Fibroblast of lung (primary cell): ENCODE measurements at regions not wholly inside any gene's neighbourhood (a gene's known extent, or its start where the extent isn't known, plus 50 kb on each side); places are given as distances from the start of the nearest gene placed in this dataset.

Experiments
- CTCF ChIP-seq, 2 donors: IDR thresholded peaks in 1 of 2; conservative IDR thresholded peaks in 1 of 2; 1 replicate in 1 of 2; 2 replicates in 1 of 2; pipeline ENCODE4 v1.5.1; 2011 to 2012; ENCODE audit warnings: low read length in 2 of 2, control low read depth in 1 of 2, inconsistent platforms in 1 of 2, low read depth in 1 of 2, mild to moderate bottlenecking in 1 of 2
- EZH2 ChIP-seq: IDR thresholded peaks from 2 replicates; pipeline ENCODE4 v1.5.1; 2012; ENCODE audit warnings: low read length, control low read depth, mild to moderate bottlenecking; ENCODE audit errors: missing control alignments

- no peak for TF ChIP-seq CTCF (conservative IDR thresholded peaks at IDR 0.05 in 1 of 2, IDR thresholded peaks at IDR 0.05 in 1 of 2; ENCODE audit: low read depth in 1 of 2, low read length in 2 of 2)
- no peak for TF ChIP-seq EZH2
These were observed 115.8 kb downstream of the TMEM130 start for GRCh38 chr7:98753989-98754479.
